HG03280 (cell line): ENCODE measurements at regions not wholly inside any gene's neighbourhood (a gene's known extent, or its start where the extent isn't known, plus 50 kb on each side); places are given as distances from the start of the nearest gene placed in this dataset.
A peak's percentile ranks its signal among the peaks of the same experiment; 100 is the strongest.
"Not testable (repeated sequence)": the region's sequence is repeated elsewhere in the genome, so short reads cannot be mapped to it uniquely, and the experiment has no call there.

Source experiments
- ATAC-seq: cut with Tn5 transposase; IDR thresholded peaks from one replicate; pipeline ENCODE4 v1.9.1; 2021; ENCODE audit warnings: mild to moderate bottlenecking, moderate library complexity; ENCODE audit not compliant: unreplicated experiment

GRCh38 chr10:126722726-126723125 is 52.2 kb upstream of the C10orf90 start:
- ATAC-seq: no peak

- no peak for ATAC-seq
Measured at GRCh38 chr10:126723226-126723625, 52.7 kb upstream of the C10orf90 start.

- ATAC-seq: no peak
Measured at GRCh38 chr10:126729314-126729870, 58.9 kb upstream of the C10orf90 start.

DNA sequence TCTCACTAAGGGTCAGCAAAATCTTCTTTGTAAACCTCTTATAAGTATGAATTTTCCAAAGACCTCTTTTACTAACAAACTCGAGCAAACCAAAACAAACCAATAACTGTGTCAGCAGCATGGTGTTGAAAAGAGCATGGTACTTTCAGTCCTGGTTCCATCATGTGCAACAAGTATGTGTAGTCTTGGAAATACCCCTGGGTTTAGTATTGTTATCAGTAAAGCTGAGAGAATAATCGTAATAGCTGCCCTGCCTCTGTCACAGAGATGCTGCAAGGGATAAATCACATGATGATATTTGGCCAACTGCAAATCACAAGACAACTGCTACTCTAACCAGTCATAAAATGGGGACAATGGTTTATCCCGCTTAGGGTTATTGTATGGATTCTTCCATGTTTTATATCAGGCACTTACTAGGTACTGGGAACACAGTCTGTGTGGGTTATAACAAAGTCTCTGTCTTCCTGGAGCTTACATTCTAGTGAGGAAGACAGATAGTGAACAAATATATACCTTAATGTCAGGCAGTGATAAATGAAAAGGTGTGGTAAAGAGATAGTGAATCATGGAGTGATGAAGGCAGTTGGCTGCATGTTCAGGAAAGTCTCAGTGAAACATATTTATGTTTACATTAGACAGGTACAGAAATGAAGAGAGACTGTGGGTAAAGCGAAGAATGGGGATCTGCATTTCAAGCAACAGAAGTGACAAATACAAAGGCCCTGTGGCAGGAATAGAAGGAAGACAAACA is 60.5 kb upstream of the C10orf90 start:
- no peak for ATAC-seq

GRCh38 chr10:126731610-126731990 is 61.1 kb upstream of the C10orf90 start:
- no peak for ATAC-seq

- no peak for ATAC-seq
Measured at GRCh38 chr10:126732308-126732707, 61.8 kb upstream of the C10orf90 start.

DNA sequence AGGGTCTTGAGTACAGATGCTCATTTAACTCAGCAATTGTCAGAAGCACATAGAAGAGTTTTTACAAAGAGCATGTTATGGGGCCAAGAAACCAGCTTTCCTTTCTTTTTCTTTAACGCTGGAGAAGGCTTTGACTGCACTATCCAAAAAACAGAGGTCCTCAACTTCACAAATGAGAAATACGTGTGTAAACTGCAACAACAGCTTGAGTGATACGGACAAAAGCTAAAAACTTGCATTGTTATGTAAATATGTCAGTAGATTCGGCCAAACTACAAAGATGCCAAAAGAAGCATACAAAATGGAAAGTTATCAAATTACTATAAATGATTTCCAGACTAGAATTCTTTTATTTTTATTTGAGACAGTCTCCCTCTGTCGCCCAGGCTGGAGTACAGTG is 62.4 kb upstream of the C10orf90 start:
- ATAC-seq: no peak

- no peak for ATAC-seq
Measured at GRCh38 chr10:126734015-126734414, 63.5 kb upstream of the C10orf90 start.

- ATAC-seq: no peak
Measured at GRCh38 chr10:126734967-126735366, 64.5 kb upstream of the C10orf90 start.

DNA sequence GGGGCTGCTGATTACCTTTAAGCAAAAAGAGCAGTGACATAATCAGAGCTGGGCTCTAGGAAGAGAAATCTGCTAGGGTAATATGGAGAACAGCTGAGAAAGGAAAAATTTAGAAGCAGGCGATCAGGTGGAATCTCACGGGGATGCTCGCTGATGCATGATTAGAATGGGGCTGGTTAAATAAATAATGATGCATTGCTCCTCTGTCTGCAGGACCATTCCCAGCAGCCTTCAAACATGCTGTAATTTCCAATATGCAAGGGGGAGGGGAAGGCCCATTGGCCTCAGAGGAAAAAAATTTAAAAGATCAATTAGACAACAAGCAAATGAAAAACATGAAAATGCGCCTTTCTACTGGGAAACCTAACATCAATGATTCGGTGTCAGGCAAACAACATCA is 65.6 kb upstream of the C10orf90 start:
- no peak for ATAC-seq

- ATAC-seq: no peak
Measured at GRCh38 chr10:126736727-126737126, 66.2 kb upstream of the C10orf90 start.

DNA sequence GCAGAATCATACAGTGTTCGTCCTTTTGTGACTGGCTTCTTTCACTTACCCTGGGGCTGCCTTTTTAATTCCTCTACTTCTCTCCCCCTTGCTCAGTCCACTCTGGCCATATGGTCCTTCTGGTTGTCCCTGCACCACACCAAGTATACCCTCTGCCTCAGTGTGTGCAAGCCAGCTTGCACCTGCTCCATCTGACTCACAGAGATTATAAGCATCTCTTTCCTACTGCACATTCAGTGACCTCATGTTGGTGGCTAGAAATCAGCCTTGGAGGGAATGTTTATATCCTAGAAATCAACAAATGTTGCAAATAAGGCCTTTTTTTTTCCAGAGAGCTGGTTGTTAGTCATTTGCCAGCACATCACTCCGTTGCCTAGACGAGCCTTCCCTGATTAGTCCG is 67.5 kb upstream of the C10orf90 start:
- no peak for ATAC-seq

DNA sequence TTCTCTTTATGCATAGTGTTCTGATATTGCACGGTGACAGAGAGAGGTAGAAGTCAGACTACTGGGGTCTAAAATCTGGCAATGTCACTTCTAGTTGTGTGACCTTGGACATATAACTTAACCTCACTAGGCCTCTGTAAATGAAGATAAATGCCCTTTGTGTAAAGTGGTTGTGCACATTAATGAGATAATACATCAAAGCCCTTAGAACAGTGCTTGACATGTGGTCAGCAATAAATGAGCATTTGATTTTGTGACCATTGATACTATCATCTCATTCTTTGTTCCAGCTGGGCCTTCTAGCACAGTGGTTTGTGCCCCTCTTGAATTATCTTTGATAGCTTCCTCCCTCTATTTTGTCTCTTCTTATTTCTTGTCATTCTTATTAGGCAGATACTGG is 74.1 kb upstream of the C10orf90 start:
- ATAC-seq: no peak

DNA sequence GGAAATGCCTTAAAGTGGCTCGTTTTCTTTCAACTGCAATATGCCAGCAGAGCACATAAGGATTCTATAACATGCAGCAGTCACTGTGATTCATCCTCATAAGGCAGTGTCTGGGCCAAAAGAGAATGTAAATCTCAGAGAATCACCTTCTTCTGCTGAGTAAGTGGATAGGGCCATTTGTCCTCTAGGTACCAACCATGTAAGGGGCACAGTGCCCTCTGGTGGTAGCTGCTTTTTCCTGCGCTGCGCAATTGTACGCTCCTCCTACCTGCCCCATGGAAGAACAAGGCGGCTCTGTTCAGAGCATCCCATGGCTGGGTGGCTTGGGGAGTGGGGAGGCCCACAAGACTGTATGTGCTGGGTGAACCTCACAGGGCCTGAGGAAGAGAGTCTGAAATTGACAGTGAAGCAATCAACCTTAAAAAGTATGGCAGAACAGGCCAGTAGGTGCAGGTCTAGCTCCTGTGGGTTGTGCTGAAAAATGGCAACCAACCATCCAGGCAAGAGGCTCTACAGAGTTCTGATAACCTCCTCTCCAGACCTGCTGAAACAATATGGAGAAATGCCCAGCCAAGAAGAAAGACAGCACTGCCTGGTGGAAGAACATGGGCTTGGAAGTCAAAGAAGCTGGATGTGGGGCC is 78.6 kb upstream of the C10orf90 start:
- peak; percentile 62 for ATAC-seq

GRCh38 chr10:126754966-126755365 is 84.5 kb upstream of the C10orf90 start:
- no peak for ATAC-seq

DNA sequence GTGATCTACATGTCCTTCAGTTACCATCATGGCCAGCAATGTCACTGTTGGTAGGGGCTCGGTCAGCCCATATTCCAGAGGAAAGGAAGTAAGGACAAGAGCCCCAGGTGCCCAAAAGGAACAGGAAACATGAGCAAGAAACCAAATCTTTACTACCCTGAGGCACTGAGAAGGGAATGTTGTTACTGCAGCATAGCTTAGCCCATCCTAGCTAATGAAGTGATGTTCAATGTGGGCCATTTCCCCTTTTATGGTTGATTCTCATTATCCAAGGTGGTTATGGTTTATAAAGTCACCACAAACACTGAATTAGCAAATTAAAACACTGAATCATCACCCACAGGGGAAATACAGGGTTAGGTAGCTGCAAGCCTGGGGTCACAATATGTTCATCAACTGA is 88.4 kb upstream of the C10orf90 start:
- ATAC-seq: no peak

- no peak for ATAC-seq
Measured at GRCh38 chr10:126759531-126759930, 89.0 kb upstream of the C10orf90 start.

GRCh38 chr10:126766646-126767045 is 96.2 kb upstream of the C10orf90 start:
- not testable (repeated sequence) for ATAC-seq

- no peak for ATAC-seq
Measured at GRCh38 chr10:126770809-126771208, 100.3 kb upstream of the C10orf90 start.

DNA sequence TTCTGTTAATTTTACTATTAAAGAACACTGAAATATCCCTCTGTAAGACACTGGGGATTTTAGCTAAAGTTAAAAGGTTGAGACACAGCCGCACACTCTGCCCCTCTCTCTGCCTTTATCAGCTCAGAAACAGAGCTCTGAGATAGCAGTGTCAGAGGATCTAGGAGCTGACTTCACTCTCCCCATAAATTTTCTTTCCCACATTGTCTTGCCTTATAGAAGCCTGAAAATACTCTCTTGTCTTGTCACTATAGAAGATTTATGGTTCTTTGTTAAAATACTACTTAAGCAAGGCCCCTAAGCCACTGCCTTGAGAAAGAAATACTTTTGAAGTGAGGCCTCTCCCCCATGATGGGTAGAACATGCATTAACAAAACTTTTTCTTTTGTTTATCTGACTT is 105.7 kb upstream of the C10orf90 start:
- ATAC-seq: no peak

- ATAC-seq: no peak
Measured at GRCh38 chr10:126777714-126778113, 107.2 kb upstream of the C10orf90 start.

- ATAC-seq: no peak
Measured at GRCh38 chr10:126781450-126782216, 111.1 kb upstream of the C10orf90 start.
